Smooth muscle cell (in vitro differentiated cells): ENCODE measurements at regions not wholly inside any gene's neighbourhood (a gene's known extent, or its start where the extent isn't known, plus 50 kb on each side); places are given as distances from the start of the nearest gene placed in this dataset.

Experiments used
- DNase-seq: peaks from one replicate; lab custom pipeline; 2025; ENCODE audit not compliant: unreplicated experiment; lab: John Stamatoyannopoulos, UW
- H2AFZ ChIP-seq: fragments of 200-600 bp; sonication (generic); 2 replicates; pipeline ENCODE4 v1.6.0; 2016; ENCODE audit warnings: antibody characterized with exemption, low read depth, mild to moderate bottlenecking
- H3F3A ChIP-seq: fragments of 200-600 bp; sonication (generic); 2 replicates; pipeline ENCODE4 v1.6.0; 2017; ENCODE audit warnings: antibody characterized with exemption, low read depth
- H3K27ac ChIP-seq: fragments of 200-600 bp; sonication (generic); 2 replicates; pipeline ENCODE4 v1.5.1; 2016; ENCODE audit warnings: low read depth, mild to moderate bottlenecking
- H3K27me3 ChIP-seq: fragments of 200-600 bp; sonication (generic); 2 replicates; pipeline ENCODE4 v1.6.1; 2016; ENCODE audit warnings: low read depth, mild to moderate bottlenecking
- H3K36me3 ChIP-seq: fragments of 200-600 bp; sonication (generic); 2 replicates; pipeline ENCODE4 v1.5.1; 2016; ENCODE audit warnings: low read depth
- H3K4me1 ChIP-seq: fragments of 200-600 bp; sonication (generic); 2 replicates; pipeline ENCODE4 v1.5.1; 2016; ENCODE audit warnings: low read depth
- H3K4me2 ChIP-seq: fragments of 200-600 bp; sonication (generic); 2 replicates; pipeline ENCODE4 v1.6.0; 2016; ENCODE audit warnings: mild to moderate bottlenecking
- H3K4me3 ChIP-seq: fragments of 200-600 bp; sonication (generic); 2 replicates; pipeline ENCODE4 v1.5.1; 2016; ENCODE audit warnings: mild to moderate bottlenecking
- H3K79me2 ChIP-seq: fragments of 200-600 bp; sonication (generic); 2 replicates; pipeline ENCODE4 v1.6.0; 2016; ENCODE audit warnings: low read depth, mild to moderate bottlenecking
- H3K9ac ChIP-seq: fragments of 200-600 bp; sonication (generic); 2 replicates; pipeline ENCODE4 v1.6.0; 2016; ENCODE audit warnings: low read depth
- H3K9me3 ChIP-seq: fragments of 200-600 bp; sonication (generic); replicated peaks from 2 replicates; pipeline ENCODE4 v1.5.1; 2016; ENCODE audit warnings: low read depth
- H4K20me1 ChIP-seq: fragments of 200-600 bp; sonication (generic); 2 replicates; pipeline ENCODE4 v1.6.0; 2016; ENCODE audit warnings: low read depth
- WGBS: methylation state at CpG from one replicate; pipeline ENCODE4 v1.1.7; 2016; ENCODE audit warnings: low lambda C conversion rate; 5-methylcytosine and 5-hydroxymethylcytosine counted together
- TF ChIP-seq, protein P1 (sequence below): fragments of 200-600 bp; sonication (generic); IDR thresholded peaks from 2 replicates; pipeline ENCODE4 v1.5.1; 2017; ENCODE audit warnings: borderline replicate concordance, mild to moderate bottlenecking, antibody characterized with exemption; ENCODE audit not compliant: insufficient read depth, poor library complexity, severe bottlenecking

GRCh38 chr2:58740426-58740825, 499.3 kb upstream of the FANCL start:
- Histone ChIP-seq H2AFZ (no peak overlapping the region), H3K27ac (no peak overlapping the region), H3K79me2 (no peaks in the 10 kb centered on the region), H3K4me3 (no peak overlapping the region), H3K9ac (no peak overlapping the region), H3K9me3 (no peaks in the 10 kb centered on the region), H3F3A (no peaks in the 10 kb centered on the region), H4K20me1 (no peaks in the 10 kb centered on the region), H3K36me3 (no peaks in the 10 kb centered on the region), H3K4me2 (no peak overlapping the region), H3K27me3 (no peaks in the 10 kb centered on the region), H3K4me1 (no peaks in the 10 kb centered on the region)
- TF ChIP-seq, protein P1, sequence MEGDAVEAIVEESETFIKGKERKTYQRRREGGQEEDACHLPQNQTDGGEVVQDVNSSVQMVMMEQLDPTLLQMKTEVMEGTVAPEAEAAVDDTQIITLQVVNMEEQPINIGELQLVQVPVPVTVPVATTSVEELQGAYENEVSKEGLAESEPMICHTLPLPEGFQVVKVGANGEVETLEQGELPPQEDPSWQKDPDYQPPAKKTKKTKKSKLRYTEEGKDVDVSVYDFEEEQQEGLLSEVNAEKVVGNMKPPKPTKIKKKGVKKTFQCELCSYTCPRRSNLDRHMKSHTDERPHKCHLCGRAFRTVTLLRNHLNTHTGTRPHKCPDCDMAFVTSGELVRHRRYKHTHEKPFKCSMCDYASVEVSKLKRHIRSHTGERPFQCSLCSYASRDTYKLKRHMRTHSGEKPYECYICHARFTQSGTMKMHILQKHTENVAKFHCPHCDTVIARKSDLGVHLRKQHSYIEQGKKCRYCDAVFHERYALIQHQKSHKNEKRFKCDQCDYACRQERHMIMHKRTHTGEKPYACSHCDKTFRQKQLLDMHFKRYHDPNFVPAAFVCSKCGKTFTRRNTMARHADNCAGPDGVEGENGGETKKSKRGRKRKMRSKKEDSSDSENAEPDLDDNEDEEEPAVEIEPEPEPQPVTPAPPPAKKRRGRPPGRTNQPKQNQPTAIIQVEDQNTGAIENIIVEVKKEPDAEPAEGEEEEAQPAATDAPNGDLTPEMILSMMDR, result no peak
- no peak for DNase-seq
- WGBS, result 92% methylated on average over 1 of the region's 1 CpG

- H3K27me3 ChIP-seq, result no peaks in the 10 kb centered on the region
- no peak overlapping the region for H3K9ac ChIP-seq
- no peaks in the 10 kb centered on the region for H3K4me1 ChIP-seq
- no peak overlapping the region for H3K4me2 ChIP-seq
- H3K4me3 ChIP-seq, result no peak overlapping the region
- DNase-seq, result no peak
- no peak overlapping the region for H3K27ac ChIP-seq
- no peaks in the 10 kb centered on the region for H4K20me1 ChIP-seq
- no peaks in the 10 kb centered on the region for H3K79me2 ChIP-seq
- 92% methylated on average over 1 of the region's 1 CpG for WGBS
- H3K36me3 ChIP-seq, result no peaks in the 10 kb centered on the region
- H3K9me3 ChIP-seq, result no peaks in the 10 kb centered on the region
- TF ChIP-seq, protein P1, result no peak
- no peaks in the 10 kb centered on the region for H3F3A ChIP-seq
- no peak overlapping the region for H2AFZ ChIP-seq
These were observed 497.9 kb upstream of the FANCL start for GRCh38 chr2:58739033-58739432.

GRCh38 chr2:58734365-58734764, 493.2 kb upstream of the FANCL start:
- no peak overlapping the region for H3K27ac ChIP-seq
- no peaks in the 10 kb centered on the region for H4K20me1 ChIP-seq
- peaks cover 2% of the 10 kb centered on the region for H3K4me1 ChIP-seq
- no peaks in the 10 kb centered on the region for H3K27me3 ChIP-seq
- no peak overlapping the region for H2AFZ ChIP-seq
- no peaks in the 10 kb centered on the region for H3K79me2 ChIP-seq
- WGBS, result 63% methylated on average over 1 of the region's 1 CpG
- H3F3A ChIP-seq, result no peaks in the 10 kb centered on the region
- no peak overlapping the region for H3K9ac ChIP-seq
- TF ChIP-seq, protein P1, result no peak
- no peak overlapping the region for H3K4me2 ChIP-seq
- DNase-seq, result no peak
- no peak overlapping the region for H3K4me3 ChIP-seq
- H3K9me3 ChIP-seq, result no peaks in the 10 kb centered on the region
- H3K36me3 ChIP-seq, result no peaks in the 10 kb centered on the region

DNA sequence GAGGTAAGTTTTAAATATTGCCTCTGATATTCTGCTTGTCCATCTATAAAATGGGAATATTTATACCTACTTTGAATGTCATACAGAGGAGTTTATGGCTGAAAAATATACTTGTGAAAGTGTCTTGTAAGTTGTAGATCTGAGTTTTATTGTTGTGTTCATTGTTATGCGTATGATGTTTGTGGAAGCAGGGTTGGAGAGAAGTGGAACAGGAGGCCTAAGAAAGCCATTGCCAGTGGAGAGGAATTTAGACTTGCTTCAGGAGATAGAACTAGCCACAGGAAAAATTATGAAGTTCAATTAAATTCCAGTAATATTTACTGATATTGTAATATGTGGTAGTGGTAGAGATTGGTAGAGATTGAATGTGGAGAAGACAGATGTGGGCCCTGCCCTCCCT, 491.9 kb upstream of the FANCL start:
- H3K36me3 ChIP-seq, result no peaks in the 10 kb centered on the region
- 93% methylated on average over 1 of the region's 1 CpG for WGBS
- H3K27me3 ChIP-seq, result no peaks in the 10 kb centered on the region
- H3K9ac ChIP-seq, result no peak overlapping the region
- TF ChIP-seq, protein P1, result no peak
- no peak overlapping the region for H3K4me3 ChIP-seq
- H3K4me2 ChIP-seq, result no peak overlapping the region
- H3F3A ChIP-seq, result no peaks in the 10 kb centered on the region
- peaks cover 2% of the 10 kb centered on the region for H3K4me1 ChIP-seq
- no peak overlapping the region for H2AFZ ChIP-seq
- H4K20me1 ChIP-seq, result no peaks in the 10 kb centered on the region
- no peak for DNase-seq
- no peaks in the 10 kb centered on the region for H3K9me3 ChIP-seq
- no peak overlapping the region for H3K27ac ChIP-seq
- H3K79me2 ChIP-seq, result no peaks in the 10 kb centered on the region
